BLaER1 (cell line): ENCODE measurements at regions not wholly inside any gene's neighbourhood (a gene's known extent, or its start where the extent isn't known, plus 50 kb on each side); places are given as distances from the start of the nearest gene placed in this dataset.

ENCODE experiments used
- H3K27ac ChIP-seq: shearing (Covaris generic); formaldehyde crosslinking; 2 replicates; pipeline ENCODE4 v1.8.1; 2022
- H3K27me3 ChIP-seq: shearing (Covaris generic); formaldehyde crosslinking; 2 replicates; pipeline ENCODE4 v1.8.1; 2022
- H3K36me3 ChIP-seq: shearing (Covaris generic); formaldehyde crosslinking; 2 replicates; pipeline ENCODE4 v1.8.1; 2022
- H3K4me1 ChIP-seq: shearing (Covaris generic); formaldehyde crosslinking; 2 replicates; pipeline ENCODE4 v1.8.1; 2022
- H3K4me2 ChIP-seq: shearing (Covaris generic); formaldehyde crosslinking; 2 replicates; pipeline ENCODE4 v1.8.1; 2022
- H3K4me3 ChIP-seq: shearing (Covaris generic); formaldehyde crosslinking; 2 replicates; pipeline ENCODE4 v1.8.1; 2022
- H3K9ac ChIP-seq: shearing (Covaris generic); formaldehyde crosslinking; 2 replicates; pipeline ENCODE4 v1.8.1; 2022
- H3K9me3 ChIP-seq: shearing (Covaris generic); formaldehyde crosslinking; 2 replicates; pipeline ENCODE4 v1.8.1; 2022
- H4K20me1 ChIP-seq: shearing (Covaris generic); formaldehyde crosslinking; 2 replicates; pipeline ENCODE4 v1.8.1; 2022
- Cebpa-rat ChIP-seq: shearing (Covaris generic); IDR thresholded peaks from 2 replicates; pipeline ENCODE4 v1.8.1; 2022

DNA sequence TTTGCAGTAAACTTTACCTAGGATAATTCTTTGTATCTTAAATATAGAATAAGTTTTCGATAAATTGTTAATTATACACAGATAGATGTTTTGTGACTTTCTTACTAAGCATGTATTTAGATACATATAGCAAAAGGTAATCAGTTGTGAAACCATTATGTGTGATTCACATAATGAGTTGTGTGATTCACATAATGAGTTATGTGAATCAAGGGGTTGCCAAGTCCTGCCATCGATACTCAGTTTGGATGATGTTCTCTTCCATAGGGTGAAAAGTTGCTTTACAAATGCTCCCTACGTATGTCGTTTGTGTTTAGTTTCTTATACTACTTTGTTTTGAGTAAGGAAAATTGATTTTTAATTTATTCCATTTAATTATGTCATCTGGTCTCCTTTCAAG lies 682.1 kb downstream of the MECOM start:
- TF ChIP-seq Cebpa-rat: no peak
- Histone ChIP-seq H3K9me3 (no peaks in the 10 kb centered on the region), H3K4me2 (no peak overlapping the region), H3K27me3 (no peaks in the 10 kb centered on the region), H3K4me3 (no peak overlapping the region), H3K9ac (no peak overlapping the region), H4K20me1 (no peaks in the 10 kb centered on the region), H3K36me3 (no peaks in the 10 kb centered on the region), H3K4me1 (no peaks in the 10 kb centered on the region), H3K27ac (no peak overlapping the region)

DNA sequence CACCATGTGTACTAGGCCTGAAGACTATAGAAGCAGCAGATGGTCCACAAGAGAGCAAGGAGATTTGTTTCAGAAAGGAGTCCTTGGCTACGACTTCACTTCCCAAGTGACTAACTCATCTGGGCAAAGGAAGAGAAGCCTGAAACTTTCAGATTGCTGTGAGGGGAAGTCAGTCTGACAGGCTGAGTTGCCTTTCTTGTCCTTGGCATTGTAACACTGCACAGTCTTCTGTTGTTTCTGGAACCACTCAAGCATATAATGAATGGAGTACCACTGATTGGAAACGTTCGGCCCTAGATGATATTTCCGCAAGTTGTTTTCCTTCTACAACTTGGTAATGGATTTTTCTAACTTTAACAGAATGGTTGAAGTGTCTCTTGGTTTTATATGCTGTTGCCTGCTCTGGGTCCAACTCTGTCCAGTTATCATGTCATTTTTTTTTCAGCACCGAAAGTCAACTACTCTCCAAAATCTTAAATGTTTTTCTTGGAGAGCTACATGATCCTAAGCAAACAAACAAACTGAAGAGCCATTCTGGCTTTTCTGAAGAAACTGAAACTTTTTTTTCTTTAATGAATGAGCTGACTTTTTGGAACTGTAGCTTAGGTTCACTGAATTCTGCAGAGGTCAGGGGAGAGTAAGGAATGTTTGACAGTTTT lies 685.7 kb downstream of the MECOM start:
- no peaks in the 10 kb centered on the region for H3K4me1 ChIP-seq
- no peak for TF ChIP-seq Cebpa-rat
- H3K36me3 ChIP-seq: no peaks in the 10 kb centered on the region
- H3K9me3 ChIP-seq: no peaks in the 10 kb centered on the region
- H3K4me2 ChIP-seq: no peak overlapping the region
- H3K27me3 ChIP-seq: no peaks in the 10 kb centered on the region
- no peak overlapping the region for H3K27ac ChIP-seq
- no peaks in the 10 kb centered on the region for H4K20me1 ChIP-seq
- H3K4me3 ChIP-seq: no peak overlapping the region
- H3K9ac ChIP-seq: no peak overlapping the region

DNA sequence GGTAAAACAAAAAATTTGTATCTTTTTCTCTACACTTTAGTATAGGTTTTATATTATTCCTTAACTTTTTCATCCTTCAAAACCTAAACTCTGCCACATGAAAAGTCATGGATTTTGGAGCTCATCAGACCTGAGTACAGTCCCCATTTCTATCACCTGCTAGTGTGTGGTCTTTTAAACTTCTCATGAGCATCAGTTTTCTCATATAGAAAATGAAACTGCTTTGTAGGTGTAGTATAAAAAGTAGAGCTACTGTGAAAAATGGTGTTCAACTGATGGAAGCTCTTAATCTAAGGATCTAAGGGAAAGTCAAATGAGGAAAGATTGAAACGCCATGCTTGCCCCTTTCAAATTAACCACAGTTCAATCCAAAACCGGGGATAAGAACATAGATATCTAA lies 686.5 kb downstream of the MECOM start:
- no peak for TF ChIP-seq Cebpa-rat
- no peak overlapping the region for H3K4me2 ChIP-seq

DNA sequence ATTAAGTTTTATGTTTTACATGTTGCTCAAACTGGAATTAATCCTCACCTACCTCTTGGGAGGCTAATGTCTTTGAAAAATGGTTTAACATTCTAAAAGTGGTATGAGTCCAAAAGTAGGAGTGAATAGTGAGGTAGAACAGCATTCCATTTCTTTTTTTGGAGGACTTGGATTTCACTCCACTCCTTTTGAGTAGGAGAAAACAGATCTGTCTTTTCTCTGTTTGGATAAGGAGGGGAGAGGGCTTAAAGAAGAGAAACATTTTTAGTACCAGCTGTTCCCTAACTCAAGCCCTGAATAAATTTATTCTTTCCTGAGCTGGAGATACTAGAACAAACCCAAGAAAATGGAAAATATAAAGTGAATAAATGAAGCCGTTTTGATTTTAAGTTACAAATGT lies 687.9 kb downstream of the MECOM start:
- no peaks in the 10 kb centered on the region for H3K4me1 ChIP-seq
- H3K9ac ChIP-seq: no peak overlapping the region
- no peaks in the 10 kb centered on the region for H3K36me3 ChIP-seq
- TF ChIP-seq Cebpa-rat: no peak
- no peaks in the 10 kb centered on the region for H3K9me3 ChIP-seq
- H3K27ac ChIP-seq: no peak overlapping the region
- no peaks in the 10 kb centered on the region for H3K27me3 ChIP-seq
- no peaks in the 10 kb centered on the region for H4K20me1 ChIP-seq
- no peak overlapping the region for H3K4me2 ChIP-seq
- H3K4me3 ChIP-seq: no peak overlapping the region

More for the DNA sequence above, 686.5 kb downstream of the MECOM start:
- no peaks in the 10 kb centered on the region for H3K9me3 ChIP-seq
- no peak overlapping the region for H3K27ac ChIP-seq
- H4K20me1 ChIP-seq: no peaks in the 10 kb centered on the region
- H3K36me3 ChIP-seq: no peaks in the 10 kb centered on the region
- no peaks in the 10 kb centered on the region for H3K27me3 ChIP-seq
- no peaks in the 10 kb centered on the region for H3K4me1 ChIP-seq
- H3K9ac ChIP-seq: no peak overlapping the region
- no peak overlapping the region for H3K4me3 ChIP-seq

DNA sequence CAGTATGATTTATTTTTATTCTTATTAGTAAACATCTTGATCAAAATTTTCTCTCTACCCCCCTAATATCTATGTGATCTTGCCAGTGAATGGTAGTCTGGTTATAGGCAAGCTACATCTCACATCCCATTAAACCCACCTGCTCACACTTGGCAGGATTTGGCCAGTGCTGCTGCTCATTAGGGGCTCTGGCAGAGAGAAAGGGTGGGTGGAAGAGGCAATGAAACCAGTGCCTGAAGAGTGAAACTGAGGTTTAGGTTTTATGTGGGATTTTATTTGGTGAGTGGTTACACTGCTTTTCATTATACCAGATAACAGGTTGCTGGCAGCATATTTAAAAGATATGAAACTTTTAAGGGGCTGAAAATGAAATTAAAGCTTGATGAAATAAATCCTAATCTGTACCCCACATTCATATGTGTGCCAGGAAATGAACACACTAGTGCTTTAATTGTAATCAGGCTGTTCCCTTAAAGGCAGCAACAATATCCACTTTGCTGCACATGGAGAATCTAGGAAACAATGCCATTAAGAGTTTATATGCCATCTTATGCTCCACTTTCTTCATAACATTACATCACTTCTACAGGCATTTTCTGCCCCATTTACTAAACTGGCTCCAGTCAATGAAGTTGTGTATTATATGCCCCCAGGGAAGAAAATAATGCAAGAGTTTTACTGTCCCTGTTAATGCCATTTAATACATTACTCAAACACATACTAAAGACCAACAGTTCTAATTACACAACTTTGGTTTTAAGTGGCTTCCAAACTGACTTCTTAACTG lies 688.7 kb downstream of the MECOM start:
- no peaks in the 10 kb centered on the region for H3K27me3 ChIP-seq
- H3K4me1 ChIP-seq: no peaks in the 10 kb centered on the region
- TF ChIP-seq Cebpa-rat: no peak
- H3K36me3 ChIP-seq: no peaks in the 10 kb centered on the region
- no peak overlapping the region for H3K27ac ChIP-seq
- no peaks in the 10 kb centered on the region for H3K9me3 ChIP-seq
- no peak overlapping the region for H3K9ac ChIP-seq
- no peak overlapping the region for H3K4me2 ChIP-seq
- no peaks in the 10 kb centered on the region for H4K20me1 ChIP-seq
- no peak overlapping the region for H3K4me3 ChIP-seq

DNA sequence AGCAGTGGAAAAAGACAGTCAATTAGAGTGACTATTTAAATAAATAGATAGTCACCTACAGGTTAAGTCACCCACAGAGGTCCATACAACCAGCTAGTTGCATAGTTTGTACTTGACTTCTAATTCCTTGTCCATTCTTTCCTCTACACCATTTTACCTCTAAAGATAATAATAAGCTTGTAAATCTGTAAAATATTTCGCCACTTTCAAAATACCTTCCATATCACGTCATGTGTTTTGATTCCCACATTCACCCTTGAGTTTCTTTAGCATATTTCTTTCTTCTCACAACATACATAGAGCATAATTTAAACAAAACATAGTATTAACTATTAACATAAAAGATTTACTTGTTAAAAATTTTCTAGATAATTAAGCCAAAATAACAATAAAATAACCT lies 689.6 kb downstream of the MECOM start:
- H3K27me3 ChIP-seq: no peaks in the 10 kb centered on the region
- no peak overlapping the region for H3K9ac ChIP-seq
- H3K4me2 ChIP-seq: no peak overlapping the region
- no peaks in the 10 kb centered on the region for H4K20me1 ChIP-seq
- TF ChIP-seq Cebpa-rat: no peak
- no peak overlapping the region for H3K4me3 ChIP-seq
- no peak overlapping the region for H3K27ac ChIP-seq
- H3K9me3 ChIP-seq: no peaks in the 10 kb centered on the region
- no peaks in the 10 kb centered on the region for H3K4me1 ChIP-seq
- no peaks in the 10 kb centered on the region for H3K36me3 ChIP-seq

DNA sequence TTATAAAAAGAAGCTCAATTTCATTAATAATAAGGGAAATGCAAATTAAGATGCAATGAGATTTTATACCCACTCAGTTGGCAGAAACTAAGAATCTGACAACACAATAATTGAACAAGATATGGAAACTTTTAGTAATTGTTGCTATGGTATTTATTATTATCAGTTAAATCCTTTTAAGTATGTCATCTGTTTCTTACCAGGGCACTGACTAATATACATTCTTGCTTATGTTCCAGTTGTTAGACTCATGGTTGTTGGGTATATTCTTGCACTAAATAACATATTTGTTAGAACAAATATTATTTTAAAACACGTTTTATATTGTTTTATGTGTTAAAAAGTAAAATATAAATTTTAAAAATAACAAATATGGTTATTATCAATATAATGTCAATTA lies 690.3 kb downstream of the MECOM start:
- H3K27me3 ChIP-seq: no peaks in the 10 kb centered on the region
- H3K4me1 ChIP-seq: no peaks in the 10 kb centered on the region
- no peak for TF ChIP-seq Cebpa-rat
- no peaks in the 10 kb centered on the region for H3K9me3 ChIP-seq
- no peaks in the 10 kb centered on the region for H3K36me3 ChIP-seq
- no peak overlapping the region for H3K4me2 ChIP-seq
- H3K4me3 ChIP-seq: no peak overlapping the region
- no peak overlapping the region for H3K9ac ChIP-seq
- H4K20me1 ChIP-seq: no peaks in the 10 kb centered on the region
- H3K27ac ChIP-seq: no peak overlapping the region

DNA sequence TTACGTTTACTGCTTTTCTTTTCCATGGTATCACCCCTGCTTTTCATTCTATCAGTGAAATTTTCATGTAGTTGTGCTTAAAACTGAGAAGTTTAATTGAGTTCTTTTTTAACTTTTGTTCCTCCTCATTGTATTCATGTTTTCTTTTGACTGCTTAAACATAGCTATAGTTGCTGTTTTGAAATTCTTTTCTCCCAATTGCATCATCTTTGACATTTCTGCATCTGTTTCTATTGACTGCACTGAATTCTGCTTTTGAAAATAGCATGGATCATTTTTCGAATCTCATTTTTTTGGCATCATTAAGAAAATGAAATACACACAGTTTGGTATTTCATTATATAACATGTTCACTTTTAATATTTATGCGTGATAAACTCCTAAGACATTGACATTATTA lies 694.9 kb downstream of the MECOM start:
- Histone ChIP-seq H3K36me3 (no peaks in the 10 kb centered on the region), H4K20me1 (no peaks in the 10 kb centered on the region), H3K27ac (no peak overlapping the region), H3K4me1 (no peaks in the 10 kb centered on the region), H3K27me3 (no peaks in the 10 kb centered on the region), H3K9me3 (no peaks in the 10 kb centered on the region), H3K4me2 (no peak overlapping the region), H3K9ac (no peak overlapping the region), H3K4me3 (no peak overlapping the region)
- no peak for TF ChIP-seq Cebpa-rat

DNA sequence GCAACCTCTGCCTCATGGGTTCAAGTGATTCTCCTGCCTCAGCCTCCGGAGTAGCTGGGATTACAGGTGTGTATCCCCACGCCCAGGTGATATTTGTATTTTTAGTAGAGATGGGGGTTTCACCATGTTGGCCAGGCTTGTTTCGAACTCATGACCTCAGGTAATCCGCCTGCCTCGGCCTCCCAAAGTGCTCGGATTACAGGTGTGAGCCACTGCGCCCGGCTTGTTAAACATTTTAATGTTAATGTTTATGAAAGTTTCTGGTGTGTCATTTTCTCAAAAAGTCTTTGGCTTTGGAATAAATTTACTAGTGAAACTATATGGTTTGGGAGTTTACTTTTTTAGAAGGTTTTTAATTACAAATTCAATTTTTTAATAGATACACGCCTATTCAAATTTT lies 698.8 kb downstream of the MECOM start:
- Histone ChIP-seq H3K9ac (no peak overlapping the region), H3K4me3 (no peak overlapping the region), H3K9me3 (no peaks in the 10 kb centered on the region), H4K20me1 (no peaks in the 10 kb centered on the region), H3K27ac (no peak overlapping the region), H3K27me3 (no peaks in the 10 kb centered on the region), H3K4me2 (no peak overlapping the region), H3K4me1 (no peaks in the 10 kb centered on the region), H3K36me3 (no peaks in the 10 kb centered on the region)
- no peak for TF ChIP-seq Cebpa-rat

DNA sequence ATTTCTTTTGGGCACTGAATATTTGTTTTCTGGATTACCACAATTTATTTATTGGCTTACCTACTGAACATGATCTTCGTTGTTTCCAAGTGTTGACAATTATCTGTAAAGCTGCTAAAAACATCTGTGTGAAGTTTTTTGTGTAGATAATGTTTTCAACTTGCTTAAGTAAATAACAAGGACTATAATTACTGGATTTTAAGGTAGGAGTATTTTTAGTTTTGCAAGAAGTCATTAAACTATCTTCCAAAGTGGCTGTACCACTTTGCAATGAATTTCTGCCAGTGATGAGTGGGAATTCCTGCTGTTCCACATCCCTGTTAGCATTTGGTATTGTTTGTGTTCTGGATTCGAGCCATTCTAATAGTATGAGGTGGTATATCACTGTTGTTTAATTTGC lies 702.2 kb downstream of the MECOM start:
- Histone ChIP-seq H3K4me2 (no peak overlapping the region), H3K36me3 (no peaks in the 10 kb centered on the region), H3K4me1 (no peaks in the 10 kb centered on the region), H3K27ac (no peak overlapping the region), H3K9me3 (no peaks in the 10 kb centered on the region), H3K9ac (no peak overlapping the region), H3K27me3 (no peaks in the 10 kb centered on the region), H4K20me1 (no peaks in the 10 kb centered on the region), H3K4me3 (no peak overlapping the region)
- no peak for TF ChIP-seq Cebpa-rat
